Lower leg skin (tissue), 3 donors: ENCODE measurements at regions not wholly inside any gene's neighbourhood (a gene's known extent, or its start where the extent isn't known, plus 50 kb on each side); places are given as distances from the start of the nearest gene placed in this dataset.

Experiments
- CTCF ChIP-seq, 3 donors: fragments of 450-650 bp; IDR thresholded peaks; one replicate each; pipeline ENCODE4 v1.5.1; 2016; ENCODE audit warnings: antibody characterized with exemption in 3 of 3, mild to moderate bottlenecking in 3 of 3, moderate library complexity in 2 of 3
- POLR2A ChIP-seq, 2 donors: fragments of 450-650 bp; IDR thresholded peaks; one replicate each; pipeline ENCODE4 v1.6.1; 2016 to 2017; ENCODE audit warnings: antibody characterized with exemption in 2 of 2, mild to moderate bottlenecking in 1 of 2, moderate library complexity in 1 of 2

GRCh38 chr11:70498976-70499801 is 100.9 kb downstream of the CTTN start:
- TF ChIP-seq POLR2A (IDR thresholded peaks at IDR 0.05) (no peak), CTCF (IDR thresholded peaks at IDR 0.05) (no peak)
